Brain microvascular endothelial cell (primary cell): ENCODE measurements at regions not wholly inside any gene's neighbourhood (a gene's known extent, or its start where the extent isn't known, plus 50 kb on each side); places are given as distances from the start of the nearest gene placed in this dataset.
A peak's percentile ranks its signal among the peaks of the same experiment; 100 is the strongest.

Experiments used
- DNase-seq: peaks from one replicate; pipeline ENCODE4 v3.0.0-alpha.2; 2020
- H3K27ac ChIP-seq: fragments of 250-450 bp; sonication (Bioruptor Pico); 2 replicates; pipeline ENCODE4 v1.5.1; 2020; ENCODE audit warnings: mild to moderate bottlenecking, moderate library complexity
- H3K27me3 ChIP-seq: fragments of 250-450 bp; sonication (Bioruptor Pico); replicated peaks from 2 replicates; pipeline ENCODE4 v1.5.1; 2020; ENCODE audit warnings: mild to moderate bottlenecking
- H3K36me3 ChIP-seq: fragments of 250-450 bp; sonication (Bioruptor Pico); replicated peaks from 2 replicates; pipeline ENCODE4 v1.5.1; 2020; ENCODE audit warnings: mild to moderate bottlenecking
- H3K4me3 ChIP-seq: 2 replicates; pipeline ENCODE4 v1.5.1; 2011; ENCODE audit warnings: low read depth, mild to moderate bottlenecking, control low read depth, low read length, moderate library complexity
- in situ Hi-C: cut with HindIII; loops from 2 replicates; pipeline ENCODE4 v1.10.0; 2017; ENCODE audit warnings: low sequenced_read_pairs, low pct_ligation_motif_present
- TF ChIP-seq, protein P1 (sequence below): IDR thresholded peaks from 2 replicates; pipeline ENCODE4 v1.5.1; 2011; ENCODE audit warnings: low read depth, mild to moderate bottlenecking, moderate library complexity, low read length, control low read depth, inconsistent platforms; ENCODE audit errors: missing control alignments

GRCh38 chr11:108994887-108995286 is 330.0 kb downstream of the DDX10 start:
- H3K36me3 ChIP-seq: no peaks in the 10 kb centered on the region
- DNase-seq: no peak
- no peak overlapping the region for H3K27ac ChIP-seq
- H3K27me3 ChIP-seq: no peaks in the 10 kb centered on the region
- in situ Hi-C loops: no loop called here
- no peak overlapping the region for H3K4me3 ChIP-seq
- TF ChIP-seq, protein P1, sequence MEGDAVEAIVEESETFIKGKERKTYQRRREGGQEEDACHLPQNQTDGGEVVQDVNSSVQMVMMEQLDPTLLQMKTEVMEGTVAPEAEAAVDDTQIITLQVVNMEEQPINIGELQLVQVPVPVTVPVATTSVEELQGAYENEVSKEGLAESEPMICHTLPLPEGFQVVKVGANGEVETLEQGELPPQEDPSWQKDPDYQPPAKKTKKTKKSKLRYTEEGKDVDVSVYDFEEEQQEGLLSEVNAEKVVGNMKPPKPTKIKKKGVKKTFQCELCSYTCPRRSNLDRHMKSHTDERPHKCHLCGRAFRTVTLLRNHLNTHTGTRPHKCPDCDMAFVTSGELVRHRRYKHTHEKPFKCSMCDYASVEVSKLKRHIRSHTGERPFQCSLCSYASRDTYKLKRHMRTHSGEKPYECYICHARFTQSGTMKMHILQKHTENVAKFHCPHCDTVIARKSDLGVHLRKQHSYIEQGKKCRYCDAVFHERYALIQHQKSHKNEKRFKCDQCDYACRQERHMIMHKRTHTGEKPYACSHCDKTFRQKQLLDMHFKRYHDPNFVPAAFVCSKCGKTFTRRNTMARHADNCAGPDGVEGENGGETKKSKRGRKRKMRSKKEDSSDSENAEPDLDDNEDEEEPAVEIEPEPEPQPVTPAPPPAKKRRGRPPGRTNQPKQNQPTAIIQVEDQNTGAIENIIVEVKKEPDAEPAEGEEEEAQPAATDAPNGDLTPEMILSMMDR: no peak

DNA sequence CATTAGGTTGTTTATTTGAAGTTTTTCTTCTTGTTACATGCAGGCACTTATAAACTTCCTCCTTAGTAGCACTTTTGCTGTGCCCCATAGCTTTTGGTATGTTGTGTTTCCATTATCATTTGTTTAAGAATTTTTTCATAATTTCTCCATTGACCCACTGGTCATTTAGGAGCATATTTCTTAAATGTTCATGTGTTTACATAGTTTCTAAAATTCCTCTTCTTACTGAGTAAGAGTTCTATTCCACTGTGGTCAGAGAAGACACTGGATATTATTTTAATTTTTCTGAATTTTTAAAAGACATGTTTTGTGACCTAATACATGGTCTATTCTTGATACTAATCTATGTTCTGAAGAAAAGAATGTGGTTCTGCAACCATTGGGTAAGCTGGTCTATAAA is 333.0 kb downstream of the DDX10 start:
- Histone ChIP-seq H3K27ac (no peak overlapping the region), H3K4me3 (no peak overlapping the region), H3K36me3 (no peaks in the 10 kb centered on the region), H3K27me3 (no peaks in the 10 kb centered on the region)
- DNase-seq: no peak
- TF ChIP-seq, protein P1: no peak
- in situ Hi-C loops: no loop called here

GRCh38 chr11:109000531-109000930 is 335.7 kb downstream of the DDX10 start:
- TF ChIP-seq, protein P1: no peak
- Histone ChIP-seq H3K4me3 (no peak overlapping the region), H3K27me3 (no peaks in the 10 kb centered on the region), H3K36me3 (no peaks in the 10 kb centered on the region), H3K27ac (no peak overlapping the region)
- no peak for DNase-seq
- in situ Hi-C loops: no loop called here

GRCh38 chr11:109001585-109001984 is 336.7 kb downstream of the DDX10 start:
- Histone ChIP-seq H3K27me3 (no peaks in the 10 kb centered on the region), H3K36me3 (no peaks in the 10 kb centered on the region), H3K4me3 (no peak overlapping the region), H3K27ac (no peak overlapping the region)
- no peak for DNase-seq
- TF ChIP-seq, protein P1: no peak
- in situ Hi-C loops: no loop called here

- TF ChIP-seq, protein P1: no peak
- no peak overlapping the region for H3K4me3 ChIP-seq
- in situ Hi-C loops: no loop called here
- DNase-seq: no peak
- no peak overlapping the region for H3K27ac ChIP-seq
- H3K27me3 ChIP-seq: no peaks in the 10 kb centered on the region
- no peaks in the 10 kb centered on the region for H3K36me3 ChIP-seq
These were observed 348.1 kb downstream of the DDX10 start for GRCh38 chr11:109012991-109013390.

- Histone ChIP-seq H3K4me3 (no peak overlapping the region), H3K27me3 (no peaks in the 10 kb centered on the region), H3K27ac (no peak overlapping the region), H3K36me3 (no peaks in the 10 kb centered on the region)
- peak; percentile 70 for DNase-seq
- TF ChIP-seq, protein P1: no peak
- in situ Hi-C loops: no loop called here
These were observed 350.4 kb downstream of the DDX10 start for GRCh38 chr11:109015283-109015682.
